NOMO-1 treated with DMSO at 0.1 percent for 48 hours (cell line): ENCODE measurements at regions not wholly inside any gene's neighbourhood (a gene's known extent, or its start where the extent isn't known, plus 50 kb on each side); places are given as distances from the start of the nearest gene placed in this dataset.

Experiments
- DNase-seq: peaks from one replicate; lab custom pipeline; 2025; ENCODE audit not compliant: unreplicated experiment; lab: John Stamatoyannopoulos, UW

DNA sequence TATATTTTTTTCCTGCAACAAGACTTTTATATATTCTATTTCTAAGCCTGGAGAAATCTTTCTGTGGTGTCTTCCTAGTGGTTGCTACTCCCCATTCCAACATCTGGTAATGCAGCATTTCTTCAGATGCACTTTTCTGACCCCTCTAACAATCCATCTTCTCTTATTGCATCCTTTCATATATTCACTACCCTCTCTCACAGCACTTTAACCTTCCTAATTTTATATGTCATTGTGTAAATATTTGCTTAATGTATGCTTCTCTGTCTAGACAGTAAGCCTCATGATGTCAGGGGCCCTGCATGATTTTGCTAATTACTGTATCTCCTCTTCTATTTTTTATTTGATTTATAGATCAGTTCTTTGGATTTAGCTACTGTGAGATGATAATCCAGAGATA, 701.6 kb downstream of the KCNA4 start:
- no peak for DNase-seq

DNA sequence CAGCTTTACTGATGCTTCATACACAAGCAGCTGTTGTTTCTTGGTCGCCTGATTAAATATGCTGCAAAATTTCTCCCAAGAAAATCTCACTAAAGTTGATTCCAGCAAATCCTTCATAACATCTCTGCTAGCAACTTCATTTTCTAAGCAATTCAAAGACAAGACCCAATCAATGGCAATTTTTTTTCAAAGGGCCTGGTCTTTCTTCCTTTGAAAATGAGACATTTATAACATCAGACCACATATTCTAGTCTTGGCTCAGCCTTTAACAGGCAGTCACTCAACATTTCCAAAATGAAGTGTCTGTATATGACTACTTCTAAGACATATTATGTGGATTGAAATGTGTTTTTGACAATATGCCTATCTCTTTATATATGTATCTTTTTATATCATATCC, 702.6 kb downstream of the KCNA4 start:
- no peak for DNase-seq

GRCh38 chr11:29312812-29313211, 704.0 kb downstream of the KCNA4 start:
- DNase-seq, result no peak

DNA sequence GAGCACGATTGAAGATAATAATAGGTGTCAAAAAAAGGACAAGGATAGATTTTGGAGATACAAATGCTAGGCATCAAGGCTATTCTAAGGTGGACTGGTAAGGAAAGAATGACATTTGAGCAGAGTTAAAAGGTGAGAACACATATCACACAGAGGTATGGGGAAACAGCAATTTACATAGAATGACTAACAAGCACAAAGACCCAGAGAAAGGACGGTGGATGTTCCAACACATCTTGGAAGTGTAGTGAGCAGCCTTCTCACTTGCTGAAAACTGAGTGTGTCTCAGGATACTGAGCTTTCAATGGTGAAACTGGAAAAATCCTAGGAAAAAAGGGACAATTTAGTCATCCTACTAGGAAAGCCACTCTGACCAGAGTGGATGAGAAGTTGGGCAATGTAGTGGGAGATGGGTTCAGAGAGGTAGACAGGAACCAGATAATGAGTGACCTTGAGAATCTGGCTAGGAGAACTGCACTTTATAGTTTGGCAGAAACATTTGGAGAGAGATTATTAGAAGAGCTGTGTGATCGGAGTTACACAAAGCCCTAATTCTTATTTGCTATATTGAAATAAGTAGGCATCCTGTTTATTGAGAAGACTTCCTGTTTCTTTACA, 706.0 kb downstream of the KCNA4 start:
- DNase-seq, result no peak

DNA sequence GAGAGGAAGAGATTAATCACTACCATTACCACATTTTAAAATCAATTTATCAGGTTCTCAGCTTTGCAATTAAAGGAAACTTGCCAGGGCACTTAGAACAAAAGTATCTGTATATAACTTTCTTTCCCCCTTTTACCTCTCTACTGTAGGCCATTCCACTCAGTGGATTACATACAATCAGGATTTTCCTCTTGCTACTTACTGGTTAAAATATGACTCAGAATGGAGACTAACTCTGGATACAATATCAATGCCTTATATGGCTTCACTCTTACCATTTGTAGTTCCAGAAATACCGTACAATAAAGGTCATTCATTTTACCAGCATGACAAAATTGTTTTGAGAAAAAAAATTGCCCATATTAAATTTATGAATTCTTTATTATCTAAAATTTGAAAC, 706.8 kb downstream of the KCNA4 start:
- DNase-seq, result no peak

DNA sequence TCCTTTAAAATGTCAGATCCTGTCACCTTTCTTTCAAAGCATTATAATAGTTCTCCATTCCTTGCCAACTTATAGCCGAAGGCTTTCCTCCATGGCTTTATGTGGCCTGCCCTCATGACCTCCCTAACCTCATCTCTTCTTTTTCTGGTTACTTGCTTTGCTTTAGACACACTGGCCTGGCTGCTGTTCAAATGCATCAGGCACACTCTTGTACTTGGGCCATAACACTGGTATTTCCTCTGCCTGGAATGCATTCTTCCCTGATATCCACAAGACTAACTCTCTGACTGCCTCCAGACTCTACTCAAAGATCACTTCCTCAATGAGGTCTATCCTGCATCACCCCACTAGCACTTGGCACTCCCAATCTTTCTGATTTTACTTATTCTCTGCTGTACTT, 710.3 kb downstream of the KCNA4 start:
- no peak for DNase-seq

DNA sequence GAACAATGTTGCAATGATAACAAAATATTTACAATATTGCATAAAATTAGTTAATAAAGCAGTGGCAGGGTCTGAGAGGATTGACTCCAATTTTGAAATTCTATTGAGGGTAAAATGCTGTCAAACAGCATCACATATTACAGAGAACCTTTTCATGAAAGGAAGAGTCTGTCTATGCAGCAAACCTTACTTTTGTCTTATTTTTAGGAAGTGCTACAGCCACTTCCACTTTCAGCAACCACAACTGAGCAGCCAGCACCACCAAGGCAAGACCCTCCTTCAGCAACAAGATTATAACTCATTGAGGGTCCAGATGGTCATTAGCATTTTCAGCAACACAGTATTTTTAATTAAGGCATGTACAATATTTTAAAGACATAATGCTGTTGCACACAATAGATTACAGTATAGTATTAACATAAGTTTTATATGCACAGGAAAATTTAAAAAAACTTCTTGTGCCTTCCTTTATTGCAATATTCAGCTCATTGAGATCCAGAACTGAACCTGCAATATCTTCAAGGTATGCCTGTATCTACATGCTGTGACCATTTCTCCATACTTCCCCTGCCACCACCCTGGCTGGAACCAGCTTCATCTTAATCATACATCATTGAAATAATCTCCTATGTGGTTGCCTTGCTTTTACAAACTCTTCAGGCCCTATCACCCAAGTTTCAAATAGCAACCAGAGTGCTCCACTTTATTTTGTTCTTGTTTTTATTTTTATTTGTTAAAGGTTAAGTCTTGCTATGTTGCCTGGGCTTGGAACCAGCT, 711.2 kb downstream of the KCNA4 start:
- DNase-seq, result no peak

DNA sequence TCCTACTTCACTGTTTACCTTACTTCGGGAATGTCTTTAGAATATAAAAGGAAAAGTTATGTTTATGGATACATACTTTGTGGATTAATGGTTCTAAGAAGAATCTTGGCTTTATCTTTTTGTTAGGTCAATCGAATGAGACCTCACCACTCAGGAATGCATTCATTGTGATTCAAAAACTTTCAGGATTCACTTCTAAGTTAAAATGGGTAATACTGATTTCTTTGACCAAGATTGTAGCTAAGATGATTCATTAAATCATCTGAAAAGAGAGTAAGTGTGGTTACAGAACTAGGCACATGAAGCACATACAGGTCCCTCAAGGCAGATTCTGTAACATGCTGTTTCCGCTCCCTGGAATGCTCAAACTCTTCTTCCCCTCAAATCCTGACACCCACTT, 716.4 kb downstream of the KCNA4 start:
- no peak for DNase-seq

DNA sequence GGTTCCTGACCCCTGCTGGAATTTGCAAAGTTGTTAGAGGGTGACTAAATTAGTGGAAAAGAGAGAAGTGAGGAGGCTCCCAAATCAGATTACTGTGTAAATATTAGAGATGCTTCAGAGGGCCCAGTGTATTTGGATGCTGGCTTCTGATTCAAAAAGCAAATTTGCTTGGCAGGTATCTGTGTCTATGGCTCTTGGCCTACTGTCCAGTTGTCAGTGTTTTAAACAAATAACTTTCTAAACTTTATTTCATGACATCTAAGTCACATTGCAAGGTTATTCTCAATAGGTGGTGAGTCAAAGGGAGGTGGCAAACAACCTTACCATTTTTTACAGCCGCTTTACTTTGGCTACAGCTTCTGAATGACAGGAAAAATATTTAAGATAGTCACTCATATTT, 720.1 kb downstream of the KCNA4 start:
- DNase-seq, result no peak

DNA sequence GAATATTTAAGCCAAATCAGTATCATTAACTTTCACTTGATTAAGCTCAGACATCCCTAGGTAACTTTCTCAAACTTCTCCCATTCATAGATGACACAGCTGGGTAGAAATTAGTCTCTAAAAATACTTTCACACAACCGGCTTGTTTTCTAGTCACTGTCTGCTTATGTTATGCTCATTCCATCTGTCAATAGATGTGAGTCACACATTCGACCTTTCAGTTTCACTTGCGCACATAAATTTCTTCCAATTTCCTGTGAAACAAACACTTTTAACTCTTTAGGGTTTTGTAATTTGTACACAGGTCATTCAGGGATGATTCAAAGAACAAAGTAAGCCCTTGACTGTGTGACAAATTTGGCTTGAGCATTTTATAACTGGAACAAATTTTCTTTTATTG, 723.0 kb downstream of the KCNA4 start:
- no peak for DNase-seq

GRCh38 chr11:29282088-29282487, 734.7 kb downstream of the KCNA4 start:
- DNase-seq, result no peak

- no peak for DNase-seq
Measured at GRCh38 chr11:29281271-29281777, 735.5 kb downstream of the KCNA4 start.

DNA sequence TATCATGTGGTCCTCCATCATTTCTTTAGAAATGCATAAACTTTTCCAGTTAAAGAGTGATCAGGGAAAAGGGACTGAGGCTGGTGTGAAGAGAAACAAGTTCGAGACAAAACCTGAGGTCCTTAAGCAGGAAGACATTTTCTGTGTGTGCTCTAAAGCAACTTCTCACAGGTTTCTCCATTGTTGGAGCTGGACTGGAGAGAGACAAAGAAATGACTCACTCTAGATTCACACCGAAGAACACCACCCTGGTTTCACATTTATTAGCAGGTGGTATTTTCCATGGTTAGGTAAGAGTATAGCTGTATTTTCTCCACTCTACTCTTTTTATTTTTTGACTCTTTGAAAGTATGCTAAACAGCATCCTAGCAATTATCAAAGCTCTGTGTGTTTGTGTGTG, 736.4 kb downstream of the KCNA4 start:
- DNase-seq, result no peak

DNA sequence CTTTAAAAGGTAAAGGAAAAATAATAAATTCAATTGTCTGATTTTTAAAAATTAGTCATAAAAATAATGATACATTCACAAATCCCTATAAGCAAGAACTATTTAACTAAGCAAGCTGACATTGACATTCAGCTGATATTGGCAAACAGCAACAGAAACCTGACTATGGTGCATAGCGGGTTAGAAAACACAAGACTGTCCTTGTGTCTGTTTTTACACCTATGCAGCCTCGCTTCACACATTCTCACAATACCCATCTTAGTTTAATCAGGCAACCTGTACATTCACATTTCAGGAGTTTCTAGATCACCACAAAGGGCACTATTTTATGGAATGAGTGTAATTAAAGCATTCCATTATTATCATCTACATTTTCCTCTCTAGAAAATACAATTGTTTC, 737.1 kb downstream of the KCNA4 start:
- DNase-seq, result no peak

- no peak for DNase-seq
Measured at GRCh38 chr11:29272019-29272654, 744.7 kb downstream of the KCNA4 start.

DNA sequence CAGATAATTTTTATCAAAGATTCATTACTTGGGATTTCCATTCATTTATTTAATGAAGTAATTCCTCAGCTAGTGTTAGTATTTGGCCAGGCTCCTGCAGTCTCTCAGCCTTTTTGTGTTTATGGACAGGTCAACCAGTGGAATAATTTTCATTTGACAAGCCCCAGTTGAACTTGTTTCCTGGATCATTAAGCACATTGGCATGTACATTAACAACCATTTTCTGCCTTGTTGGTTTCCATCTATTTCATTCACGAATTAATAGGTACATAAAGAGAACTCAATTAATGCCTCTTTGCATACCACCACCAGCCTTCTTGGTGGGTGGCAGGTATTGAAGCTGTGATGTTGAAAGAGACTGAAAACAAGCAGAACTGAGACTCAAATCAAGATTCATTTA, 745.2 kb downstream of the KCNA4 start:
- DNase-seq, result no peak

DNA sequence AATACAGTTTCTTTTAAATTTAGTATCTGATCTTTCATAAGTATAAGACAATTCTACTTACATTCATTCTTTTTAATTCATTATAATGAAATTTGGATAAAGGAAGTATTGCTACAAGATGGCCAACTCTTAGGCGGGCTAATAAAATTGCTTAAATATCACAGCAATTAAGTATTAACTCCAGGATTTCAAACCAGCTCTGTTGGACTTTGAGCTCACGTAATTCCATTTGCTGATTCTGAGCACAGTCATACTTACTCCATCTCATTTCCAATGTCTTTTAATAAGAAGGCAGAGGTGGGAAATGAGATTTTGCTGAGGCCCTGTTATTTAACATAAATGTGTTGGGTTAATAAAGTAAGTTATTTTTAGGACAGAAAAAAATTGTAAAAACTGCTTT, 748.1 kb downstream of the KCNA4 start:
- DNase-seq, result no peak

- DNase-seq, result no peak
Measured at GRCh38 chr11:29265792-29266191, 751.0 kb downstream of the KCNA4 start.

- DNase-seq, result no peak
Measured at GRCh38 chr11:29265381-29265780, 751.4 kb downstream of the KCNA4 start.

DNA sequence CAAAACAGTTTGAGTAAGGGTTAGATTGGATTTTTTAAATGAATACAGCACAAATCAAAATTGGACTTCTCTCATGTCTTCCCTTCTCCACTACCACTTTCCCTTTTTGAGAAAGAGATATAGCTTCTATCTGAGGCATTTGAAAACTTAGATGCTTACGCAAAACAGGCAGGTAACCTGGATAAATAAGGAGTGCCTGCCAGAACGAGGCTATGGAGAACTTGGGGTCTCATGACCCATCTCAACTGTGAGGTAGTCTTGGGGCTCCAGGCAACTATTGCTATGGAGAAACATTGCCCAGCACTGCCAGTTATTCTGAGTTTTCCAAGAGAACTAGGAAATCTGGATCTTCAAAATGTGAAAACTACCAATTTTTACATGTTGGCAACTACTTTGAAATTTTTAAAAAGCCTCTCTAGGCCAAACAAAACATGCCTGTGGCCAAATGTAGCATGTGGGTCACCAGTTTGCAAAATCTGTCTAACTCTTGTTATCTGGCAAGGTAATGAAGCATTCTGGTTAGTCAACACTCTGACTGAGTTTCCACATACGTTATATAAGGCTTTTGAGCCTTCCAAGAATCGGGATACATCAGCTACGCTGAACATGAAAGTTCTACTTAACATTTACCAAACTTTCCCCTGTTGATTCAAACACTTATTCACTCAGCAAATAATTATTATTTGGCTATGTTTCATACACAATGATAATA, 752.7 kb downstream of the KCNA4 start:
- no peak for DNase-seq

- DNase-seq, result no peak
Measured at GRCh38 chr11:29261831-29262230, 755.0 kb downstream of the KCNA4 start.
